8988T (cell line): ENCODE measurements at regions not wholly inside any gene's neighbourhood (a gene's known extent, or its start where the extent isn't known, plus 50 kb on each side); places are given as distances from the start of the nearest gene placed in this dataset.
"Not testable (repeated sequence)": the region's sequence is repeated elsewhere in the genome, so short reads cannot be mapped to it uniquely, and the experiment has no call there.

Experiments used
- DNase-seq: peaks from one replicate; pipeline ENCODE4 v3.0.0; 2011

GRCh38 chr6:144479991-144480390 is 194.9 kb downstream of the UTRN start:
- no peak for DNase-seq

- DNase-seq = no peak
Observed at GRCh38 chr6:144480473-144480872, 195.3 kb downstream of the UTRN start.

- DNase-seq = no peak
Observed at GRCh38 chr6:144481527-144481926, 196.4 kb downstream of the UTRN start.

GRCh38 chr6:144482142-144482541 is 197.0 kb downstream of the UTRN start:
- peak; percentile 52 for DNase-seq

- no peak for DNase-seq
Observed at GRCh38 chr6:144485531-144485930, 200.4 kb downstream of the UTRN start.

GRCh38 chr6:144488590-144488989 is 203.5 kb downstream of the UTRN start:
- no peak for DNase-seq

GRCh38 chr6:144493035-144493910 is 208.1 kb downstream of the UTRN start:
- DNase-seq = no peak

- not testable (repeated sequence) for DNase-seq
Observed at GRCh38 chr6:144495076-144495475, 209.9 kb downstream of the UTRN start.

- DNase-seq = no peak
Observed at GRCh38 chr6:144497650-144498049, 212.5 kb downstream of the UTRN start.

- no peak for DNase-seq
Observed at GRCh38 chr6:144500892-144501291, 215.8 kb downstream of the UTRN start.

GRCh38 chr6:144505214-144505613 is 220.1 kb downstream of the UTRN start:
- DNase-seq = not testable (repeated sequence)

GRCh38 chr6:144506051-144506450 is 220.9 kb downstream of the UTRN start:
- DNase-seq = not testable (repeated sequence)

- not testable (repeated sequence) for DNase-seq
Observed at GRCh38 chr6:144507772-144508312, 222.7 kb downstream of the UTRN start.

GRCh38 chr6:144510859-144511258 is 225.7 kb downstream of the UTRN start:
- no peak for DNase-seq

- no peak for DNase-seq
Observed at GRCh38 chr6:144515761-144516160, 230.6 kb downstream of the UTRN start.

- no peak for DNase-seq
Observed at GRCh38 chr6:144519426-144519825, 234.3 kb downstream of the UTRN start.

GRCh38 chr6:144528743-144529425 is 243.7 kb downstream of the UTRN start:
- DNase-seq = no peak

GRCh38 chr6:144530118-144530517 is 245.0 kb downstream of the UTRN start:
- no peak for DNase-seq

GRCh38 chr6:144532238-144532637 is 247.1 kb downstream of the UTRN start:
- not testable (repeated sequence) for DNase-seq

GRCh38 chr6:144534180-144534579 is 249.0 kb downstream of the UTRN start:
- no peak for DNase-seq

GRCh38 chr6:144535630-144536029 is 250.5 kb downstream of the UTRN start:
- no peak for DNase-seq

- DNase-seq = no peak
Observed at GRCh38 chr6:144536079-144536478, 250.9 kb downstream of the UTRN start.

GRCh38 chr6:144543006-144543871 is 258.1 kb downstream of the UTRN start:
- DNase-seq = no peak
